ENCODE measurements at regions not wholly inside any gene's neighbourhood (a gene's known extent, or its start where the extent isn't known, plus 50 kb on each side); places are given as distances from the start of the nearest gene placed in this dataset.

DNA sequence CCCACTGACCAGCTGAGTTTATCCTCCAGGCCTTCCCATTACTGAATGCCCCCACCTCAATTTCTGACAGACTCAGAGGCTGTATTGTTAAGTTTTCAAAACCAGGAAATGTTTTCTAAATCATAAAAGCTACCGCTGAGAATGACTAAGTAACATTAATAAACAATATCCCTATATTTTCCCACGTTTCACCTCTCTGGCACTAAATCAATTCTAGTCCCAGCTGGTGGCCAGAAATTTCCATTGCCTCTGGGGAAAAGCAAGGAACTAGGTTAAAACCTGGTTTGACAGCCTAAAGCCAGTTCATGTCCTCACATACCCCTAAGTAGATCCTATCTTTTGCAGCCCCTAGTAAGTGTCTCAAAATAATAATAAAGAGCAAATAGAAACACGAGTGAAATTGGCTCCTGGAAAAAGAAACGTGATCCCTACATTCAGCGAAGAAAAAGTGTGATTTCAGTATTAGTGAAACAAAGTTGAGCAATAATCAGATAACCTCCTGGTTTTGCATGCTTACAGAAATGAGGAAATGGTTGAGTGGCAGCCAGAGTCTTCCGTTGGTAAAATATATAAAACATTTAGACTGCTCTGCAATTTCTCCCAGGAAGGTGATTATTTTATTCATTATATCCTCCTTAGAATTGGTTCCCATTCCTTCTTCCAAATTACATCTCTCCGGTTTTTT lies 110.9 kb downstream of the ESM1 start:
- Histone ChIP-seq H3K4me3 (no peak overlapping the region), H3K27ac (no peak overlapping the region), H3K27me3 (no peaks in the 10 kb centered on the region), H3K9me3 (no peaks in the 10 kb centered on the region), H3K36me3 (no peaks in the 10 kb centered on the region), H3K4me1 (no peaks in the 10 kb centered on the region)
- TF ChIP-seq, protein P1, sequence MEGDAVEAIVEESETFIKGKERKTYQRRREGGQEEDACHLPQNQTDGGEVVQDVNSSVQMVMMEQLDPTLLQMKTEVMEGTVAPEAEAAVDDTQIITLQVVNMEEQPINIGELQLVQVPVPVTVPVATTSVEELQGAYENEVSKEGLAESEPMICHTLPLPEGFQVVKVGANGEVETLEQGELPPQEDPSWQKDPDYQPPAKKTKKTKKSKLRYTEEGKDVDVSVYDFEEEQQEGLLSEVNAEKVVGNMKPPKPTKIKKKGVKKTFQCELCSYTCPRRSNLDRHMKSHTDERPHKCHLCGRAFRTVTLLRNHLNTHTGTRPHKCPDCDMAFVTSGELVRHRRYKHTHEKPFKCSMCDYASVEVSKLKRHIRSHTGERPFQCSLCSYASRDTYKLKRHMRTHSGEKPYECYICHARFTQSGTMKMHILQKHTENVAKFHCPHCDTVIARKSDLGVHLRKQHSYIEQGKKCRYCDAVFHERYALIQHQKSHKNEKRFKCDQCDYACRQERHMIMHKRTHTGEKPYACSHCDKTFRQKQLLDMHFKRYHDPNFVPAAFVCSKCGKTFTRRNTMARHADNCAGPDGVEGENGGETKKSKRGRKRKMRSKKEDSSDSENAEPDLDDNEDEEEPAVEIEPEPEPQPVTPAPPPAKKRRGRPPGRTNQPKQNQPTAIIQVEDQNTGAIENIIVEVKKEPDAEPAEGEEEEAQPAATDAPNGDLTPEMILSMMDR (IDR thresholded peaks at IDR 0.05) = no peak
- no peak for DNase-seq (ENCODE audit: low spot score in 2 of 2)
- intact Hi-C loops (cut with DNase I) = no loop called here

DNA sequence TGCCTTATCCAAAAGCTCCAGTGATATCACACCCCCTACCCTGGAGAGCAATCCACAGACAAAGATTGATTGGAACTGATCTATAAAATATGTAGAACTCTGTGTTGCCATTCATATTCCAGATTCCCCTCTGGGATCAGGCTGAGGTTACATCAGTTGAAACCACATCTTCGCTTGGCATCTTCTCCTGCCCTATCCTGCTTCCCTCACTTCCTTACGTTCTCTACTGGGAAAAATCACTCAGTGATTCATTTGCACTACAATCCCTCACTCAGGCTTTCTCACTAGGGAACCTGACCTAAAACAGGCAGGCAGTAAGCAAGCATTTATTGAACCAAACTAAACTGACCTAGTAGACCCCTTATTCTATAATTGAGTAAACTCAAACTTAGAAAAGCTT lies 111.7 kb downstream of the ESM1 start:
- Histone ChIP-seq H3K4me1 (no peaks in the 10 kb centered on the region), H3K4me3 (no peak overlapping the region), H3K36me3 (no peaks in the 10 kb centered on the region), H3K27me3 (no peaks in the 10 kb centered on the region), H3K27ac (no peak overlapping the region), H3K9me3 (no peaks in the 10 kb centered on the region)
- intact Hi-C loops (cut with DNase I) = no loop called here
- DNase-seq (ENCODE audit: low spot score in 2 of 2) = no peak
- TF ChIP-seq, protein P1 (IDR thresholded peaks at IDR 0.05) = no peak

DNA sequence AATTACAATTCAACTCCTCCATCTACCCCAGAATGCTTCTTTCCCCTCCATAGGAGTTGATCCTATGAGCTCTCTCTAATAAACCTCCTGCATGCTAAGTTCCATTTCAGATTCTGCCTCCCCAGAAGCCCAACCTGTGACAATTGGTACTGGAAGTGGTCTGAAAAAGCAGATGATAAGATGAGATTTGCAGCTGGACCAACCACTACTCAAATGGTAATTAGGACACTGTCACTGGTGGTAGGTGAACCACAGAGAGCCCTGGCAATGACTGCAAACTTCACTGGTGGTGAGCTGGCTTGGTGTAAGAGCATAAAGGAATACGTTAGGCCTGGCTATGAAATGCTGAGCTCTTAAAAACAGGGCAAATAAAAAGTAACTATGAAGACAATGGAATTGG lies 112.6 kb downstream of the ESM1 start:
- Histone ChIP-seq H3K4me1 (no peaks in the 10 kb centered on the region), H3K9me3 (no peaks in the 10 kb centered on the region), H3K36me3 (no peaks in the 10 kb centered on the region), H3K27me3 (no peaks in the 10 kb centered on the region), H3K27ac (no peak overlapping the region), H3K4me3 (no peak overlapping the region)
- TF ChIP-seq, protein P1 (IDR thresholded peaks at IDR 0.05) = no peak
- intact Hi-C loops (cut with DNase I) = no loop called here
- no peak for DNase-seq (ENCODE audit: low spot score in 2 of 2)

DNA sequence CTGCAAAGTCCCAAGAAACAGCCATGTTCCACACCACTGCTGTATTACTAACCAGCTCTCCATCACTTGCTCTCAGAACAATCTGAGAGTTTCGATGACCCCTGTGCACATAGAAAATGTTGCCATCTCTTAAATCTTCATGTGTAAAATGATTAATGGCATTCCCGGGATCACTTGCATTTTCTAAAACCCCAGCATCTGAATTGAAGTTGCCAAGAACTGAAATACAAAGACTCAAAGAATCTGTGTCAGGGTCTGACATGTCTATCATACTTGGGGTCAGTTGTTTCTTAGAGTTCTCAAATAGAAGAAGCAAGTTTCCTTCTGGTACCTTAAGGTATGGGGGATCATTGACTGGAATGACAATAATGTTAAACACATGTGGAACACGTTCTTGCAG lies 115.1 kb downstream of the ESM1 start:
- Histone ChIP-seq H3K36me3 (no peaks in the 10 kb centered on the region), H3K27me3 (no peaks in the 10 kb centered on the region), H3K27ac (no peak overlapping the region), H3K9me3 (no peaks in the 10 kb centered on the region), H3K4me3 (no peak overlapping the region), H3K4me1 (no peaks in the 10 kb centered on the region)
- no peak for DNase-seq (ENCODE audit: low spot score in 2 of 2)
- TF ChIP-seq, protein P1 (IDR thresholded peaks at IDR 0.05) = no peak
- intact Hi-C loops (cut with DNase I) = no loop called here

DNA sequence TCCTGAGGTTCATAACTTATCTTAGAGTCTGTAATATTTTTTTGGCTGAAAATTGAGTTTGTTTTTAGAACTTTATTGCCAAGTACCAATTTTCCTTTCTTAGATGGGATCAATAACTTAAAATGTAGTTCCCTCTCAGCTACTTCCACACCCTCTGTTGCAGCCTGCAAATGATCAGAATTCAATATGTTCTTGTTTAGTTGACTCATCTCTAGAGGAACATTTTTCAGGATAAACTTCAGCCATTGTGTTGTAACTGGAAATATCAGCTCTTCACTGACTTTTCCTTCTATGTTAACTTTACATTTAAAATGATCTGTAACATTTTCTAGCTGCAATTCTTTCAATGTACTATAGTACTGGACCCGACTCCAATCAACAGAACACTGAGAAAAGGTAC lies 115.7 kb downstream of the ESM1 start:
- Histone ChIP-seq H3K9me3 (no peaks in the 10 kb centered on the region), H3K4me1 (no peaks in the 10 kb centered on the region), H3K4me3 (no peak overlapping the region), H3K36me3 (no peaks in the 10 kb centered on the region), H3K27me3 (no peaks in the 10 kb centered on the region), H3K27ac (no peak overlapping the region)
- TF ChIP-seq, protein P1 (IDR thresholded peaks at IDR 0.05) = no peak
- DNase-seq (ENCODE audit: low spot score in 2 of 2) = no peak
- intact Hi-C loops (cut with DNase I) = no loop called here
